Esophagus mucosa (tissue), 1 donor: ENCODE measurements at regions not wholly inside any gene's neighbourhood (a gene's known extent, or its start where the extent isn't known, plus 50 kb on each side); places are given as distances from the start of the nearest gene placed in this dataset.
"Not testable (repeated sequence)": the region's sequence is repeated elsewhere in the genome, so short reads cannot be mapped to it uniquely, and the experiment has no call there.

Source experiments
- ATAC-seq: fragments of 200-7000 bp; cut with Tn5 transposase; one replicate; pipeline ENCODE4 v1.9.1; 2020
- donor health status: DM: yes; HTN: yes; CAD: no.

GRCh38 chr7:131026297-131027000 lies 292.4 kb upstream of the KLF14 start:
- peak; percentile 69 for ATAC-seq

- ATAC-seq, result peak; percentile 11
These were observed 293.3 kb upstream of the KLF14 start for GRCh38 chr7:131027287-131027773.

DNA sequence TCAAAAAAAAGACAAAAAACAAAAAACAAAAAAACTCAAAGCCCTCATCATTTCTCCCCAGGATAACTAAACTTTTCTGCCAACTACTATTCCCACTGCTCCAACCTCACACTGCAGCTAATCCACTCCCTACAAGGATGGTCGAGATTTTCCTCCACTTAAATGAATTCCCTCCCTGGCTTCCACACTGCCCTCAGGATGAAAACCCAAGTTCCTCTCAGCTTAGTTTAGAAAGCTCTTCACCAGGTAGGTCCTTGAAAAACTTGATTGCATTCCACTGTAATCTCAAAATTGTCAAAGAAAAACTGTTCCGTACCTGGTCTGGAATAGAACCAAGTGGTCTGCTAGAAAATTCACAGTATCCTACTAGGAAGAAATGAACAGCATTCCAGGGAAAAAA lies 294.3 kb upstream of the KLF14 start:
- no peak for ATAC-seq

DNA sequence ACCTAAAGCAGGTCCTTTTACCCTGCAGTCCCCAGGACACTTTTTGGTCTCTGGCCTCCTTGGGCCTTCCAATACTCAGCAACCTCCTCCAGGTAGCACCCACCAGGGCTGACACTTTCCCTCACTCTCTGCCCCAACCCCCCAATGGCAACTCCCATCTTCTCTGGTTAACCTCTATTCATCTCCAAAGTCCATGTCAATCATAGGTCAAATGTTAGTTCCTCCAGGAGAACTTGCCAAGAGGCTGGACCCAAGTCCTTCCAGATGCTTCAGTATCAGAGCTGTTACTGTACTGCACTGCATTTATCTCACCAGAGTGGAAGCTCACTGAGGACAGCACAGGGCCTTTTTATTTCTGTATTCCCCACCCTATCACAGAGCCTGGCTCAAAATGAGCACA lies 295.0 kb upstream of the KLF14 start:
- no peak for ATAC-seq

DNA sequence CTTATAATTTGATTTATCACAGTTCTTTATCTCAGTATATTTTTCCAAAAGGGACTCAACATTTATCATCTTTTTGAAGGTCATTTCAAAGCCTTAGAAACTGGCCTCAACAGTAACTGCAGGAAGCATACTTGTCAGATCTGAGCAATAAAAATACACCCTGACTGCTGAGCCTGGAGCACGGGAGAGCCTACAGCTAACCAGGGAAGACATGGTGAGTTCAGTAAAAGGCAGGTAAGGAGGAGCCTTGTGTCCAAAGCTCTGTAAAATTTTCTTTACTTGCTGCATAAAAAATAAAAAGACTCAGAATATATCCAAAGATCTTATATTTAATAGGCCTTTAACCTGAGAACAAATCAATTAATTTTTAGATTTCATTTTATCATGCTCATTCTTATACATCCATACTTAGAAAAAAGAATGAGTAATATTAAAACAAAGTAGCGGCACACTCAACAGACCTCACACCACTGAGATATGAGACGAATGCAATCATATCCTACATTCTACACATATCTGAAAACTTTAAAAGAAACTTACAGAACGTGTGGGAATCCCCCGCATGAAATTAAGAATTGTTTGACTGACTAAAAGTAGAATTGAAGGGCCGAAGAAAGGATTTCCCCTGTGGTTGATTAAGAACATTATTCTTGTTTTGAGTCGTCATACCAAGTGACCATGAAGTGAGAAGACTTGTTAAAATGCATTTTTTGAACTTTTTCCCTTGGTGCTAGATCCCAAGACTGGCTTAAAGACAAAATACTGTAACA lies 296.4 kb upstream of the MKLN1 start:
- no peak for ATAC-seq

DNA sequence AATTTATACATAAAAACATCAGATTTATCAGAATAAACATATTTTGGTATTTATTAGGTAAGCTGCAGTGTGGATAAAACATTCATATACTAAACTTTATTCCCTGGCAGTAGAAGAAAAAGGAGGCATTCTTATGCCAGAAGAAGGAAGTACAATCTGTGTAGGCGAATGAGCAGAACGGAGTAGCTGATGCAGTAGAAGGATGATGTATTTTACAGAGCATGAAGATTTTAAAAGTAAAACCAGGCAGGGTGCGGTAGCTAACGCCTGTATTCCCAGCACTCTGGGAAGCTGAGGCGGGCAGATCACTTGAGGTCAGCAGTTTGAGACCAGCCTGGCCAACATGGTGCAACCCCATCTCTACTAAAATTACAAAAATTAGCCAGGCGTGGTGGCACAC lies 294.9 kb upstream of the MKLN1 start:
- ATAC-seq, result no peak

GRCh38 chr7:131034166-131034881 lies 293.4 kb upstream of the MKLN1 start:
- no peak for ATAC-seq

GRCh38 chr7:131035088-131035770 lies 292.4 kb upstream of the MKLN1 start:
- no peak for ATAC-seq

GRCh38 chr7:131038153-131038552 lies 289.5 kb upstream of the MKLN1 start:
- no peak for ATAC-seq

DNA sequence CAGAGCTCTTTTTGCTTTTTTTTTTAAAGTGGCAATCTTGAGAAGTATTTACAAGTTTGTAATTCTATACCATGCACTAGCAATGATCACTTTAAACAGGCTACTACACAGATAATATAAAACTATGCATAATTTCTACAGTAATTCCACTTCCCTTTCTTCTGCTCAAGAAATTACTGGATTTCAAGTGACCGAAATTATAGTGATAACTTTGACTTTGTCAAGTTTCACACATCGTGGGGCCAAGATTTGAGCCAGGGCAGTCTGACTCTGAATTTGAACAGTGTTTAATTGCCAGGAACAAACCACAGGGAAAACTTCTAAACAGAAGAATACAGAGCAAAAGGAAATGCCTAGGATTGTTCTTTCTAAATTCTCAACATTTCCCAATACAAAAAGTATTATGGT lies 288.3 kb upstream of the MKLN1 start:
- no peak for ATAC-seq

DNA sequence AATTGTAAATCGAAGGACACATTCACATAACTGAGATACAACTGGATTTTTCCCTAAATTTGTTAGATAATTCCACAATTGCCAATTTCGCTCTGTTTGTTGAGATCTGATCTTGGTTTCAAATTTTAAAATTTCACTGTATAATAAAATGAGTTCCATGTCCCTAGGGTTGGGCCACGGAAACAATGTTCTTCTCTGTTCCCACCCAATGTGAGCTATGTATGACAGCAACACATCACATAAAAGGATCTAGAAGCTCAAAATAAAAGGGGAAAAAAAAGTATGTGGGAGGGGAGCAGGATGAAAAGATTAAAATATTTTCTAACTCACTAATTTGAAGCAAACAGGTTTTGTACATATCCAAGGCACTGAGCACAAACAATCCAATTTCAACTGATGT lies 287.8 kb upstream of the MKLN1 start:
- ATAC-seq, result no peak

GRCh38 chr7:131040467-131040932 lies 287.2 kb upstream of the MKLN1 start:
- ATAC-seq, result peak; percentile 74

GRCh38 chr7:131041012-131041695 lies 286.5 kb upstream of the MKLN1 start:
- not testable (repeated sequence) for ATAC-seq

DNA sequence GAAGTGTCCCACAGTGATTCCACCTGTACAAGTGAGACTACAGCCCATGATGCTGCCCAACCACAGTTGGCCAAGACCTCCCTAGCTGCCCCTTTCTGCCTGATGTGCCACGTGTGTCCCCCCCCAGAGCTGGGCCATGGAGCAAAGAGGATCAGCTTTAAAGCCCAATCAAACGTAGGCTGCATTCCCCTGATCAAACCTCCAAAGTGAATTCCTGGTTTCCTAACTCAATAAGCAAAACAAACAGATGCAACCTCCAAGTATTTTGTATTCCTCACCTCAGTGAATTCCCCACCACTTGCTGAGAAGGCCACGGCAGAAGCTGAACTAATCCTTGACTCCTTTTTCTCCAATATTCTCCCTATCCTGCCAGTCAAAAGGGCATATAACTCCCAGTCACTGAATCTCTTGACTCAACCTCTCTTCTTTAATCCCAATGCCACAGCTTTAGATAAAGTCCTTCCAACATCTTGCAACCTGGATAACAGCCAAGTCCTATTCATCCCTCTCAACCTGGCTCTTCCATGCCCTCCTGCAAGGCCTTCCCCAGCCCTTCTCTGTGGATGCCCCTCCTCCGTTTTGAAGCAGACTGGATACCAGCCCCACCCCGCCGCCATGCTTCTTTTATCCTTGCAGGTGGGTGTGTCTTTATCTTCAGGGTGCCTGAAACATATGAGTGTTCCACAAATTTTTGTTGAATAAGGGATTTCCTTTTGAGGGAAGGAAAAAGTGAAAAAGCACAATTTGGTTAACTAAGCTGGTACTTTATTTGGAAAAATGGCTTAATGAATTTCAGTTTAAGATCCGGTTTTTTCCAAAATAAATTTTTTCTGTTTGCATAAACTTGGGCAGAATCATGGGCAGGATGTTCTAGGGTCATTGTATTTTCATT lies 285.2 kb upstream of the MKLN1 start:
- no peak for ATAC-seq

GRCh38 chr7:131045526-131045925 lies 282.1 kb upstream of the MKLN1 start:
- no peak for ATAC-seq

DNA sequence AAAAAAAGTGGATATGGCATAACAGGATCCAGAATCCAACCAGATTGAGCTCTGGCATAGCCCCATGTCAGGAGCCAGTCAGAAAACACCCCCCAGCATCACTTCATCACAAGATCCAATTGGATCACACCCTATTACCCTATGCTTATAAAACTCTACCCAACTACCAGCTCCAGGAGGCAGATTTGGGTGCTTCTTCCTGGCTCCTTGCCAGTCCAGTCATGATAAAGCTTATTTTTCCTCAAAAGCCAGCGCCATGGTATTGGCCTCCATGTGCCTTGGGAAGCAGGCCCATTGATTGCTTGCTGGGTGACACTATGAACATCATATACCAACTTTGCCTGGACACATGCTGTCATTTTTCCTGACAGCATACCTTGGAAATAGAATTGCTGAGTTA lies 281.4 kb upstream of the MKLN1 start:
- no peak for ATAC-seq

GRCh38 chr7:131047651-131048304 lies 279.9 kb upstream of the MKLN1 start:
- no peak for ATAC-seq

DNA sequence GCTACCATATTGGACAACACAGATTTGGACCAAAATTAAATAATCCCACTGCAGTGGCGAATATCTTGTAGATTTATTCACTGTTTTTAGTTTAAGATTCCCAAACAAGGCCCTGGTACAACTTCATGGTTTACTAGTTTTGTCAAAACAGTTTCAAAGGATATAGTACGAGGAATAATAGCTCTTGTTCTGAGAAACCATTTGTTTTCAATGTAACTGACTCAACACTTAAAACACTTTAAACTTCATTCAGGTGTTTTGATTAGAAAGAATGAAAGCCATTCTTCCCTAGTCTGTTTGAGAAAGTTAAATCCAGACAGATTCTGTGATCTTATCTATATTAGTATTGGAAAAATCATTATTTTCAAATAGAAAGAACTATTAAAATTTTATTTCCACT lies 276.4 kb upstream of the MKLN1 start:
- ATAC-seq, result no peak

DNA sequence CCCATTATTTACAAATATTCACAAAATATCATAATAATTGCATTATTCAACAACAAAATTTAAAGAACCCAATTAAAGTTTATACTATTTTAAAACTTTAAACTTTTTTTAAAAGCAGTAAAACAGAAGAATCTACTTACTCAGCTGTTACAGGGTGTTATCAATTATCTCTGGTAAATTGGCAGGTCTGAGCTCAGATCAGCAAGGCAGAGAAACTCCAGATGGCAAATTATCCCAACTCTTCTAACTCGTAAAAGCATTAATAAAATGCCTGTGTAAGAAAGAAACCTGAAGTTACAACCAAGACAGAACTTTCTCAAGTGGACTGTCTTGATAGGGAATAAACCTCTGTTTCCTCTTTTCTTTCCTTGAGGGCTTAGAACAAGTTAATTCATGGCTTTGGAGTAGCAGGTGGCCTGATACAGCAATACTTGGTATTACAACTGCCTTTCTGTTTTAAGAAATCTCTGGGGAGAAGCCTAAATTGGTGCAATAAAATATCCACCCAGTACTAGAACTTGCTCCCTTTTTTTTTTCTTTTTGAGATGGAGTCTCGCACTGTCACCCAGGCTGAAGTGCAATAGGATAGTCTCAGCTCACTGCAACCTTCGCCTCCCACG lies 275.3 kb upstream of the MKLN1 start:
- ATAC-seq, result no peak

DNA sequence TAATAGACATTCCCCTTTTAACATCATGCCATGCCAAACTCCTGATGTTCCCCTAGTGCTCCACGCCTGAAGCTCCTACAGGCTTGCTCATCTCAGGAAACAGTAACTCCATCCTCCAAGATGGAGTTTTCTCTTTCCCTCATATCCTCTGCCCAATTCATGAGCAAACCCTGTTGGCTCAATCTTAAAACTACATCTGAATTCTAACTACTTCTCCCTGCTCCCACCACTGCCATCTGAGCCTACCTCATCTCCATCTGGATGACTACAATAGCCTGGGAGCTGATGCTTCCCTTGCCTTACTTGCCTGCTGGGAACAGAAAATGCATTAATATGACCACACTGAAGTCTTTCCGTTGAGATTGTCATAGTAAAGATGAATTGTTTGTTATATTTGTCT lies 271.7 kb upstream of the MKLN1 start:
- no peak for ATAC-seq
